K562 (cell line): ENCODE measurements at regions not wholly inside any gene's neighbourhood (a gene's known extent, or its start where the extent isn't known, plus 50 kb on each side); places are given as distances from the start of the nearest gene placed in this dataset.

Experiments
- ATF3 ChIP-seq, 2 experiments: fragments of 450-650 bp in 1 of 2; sonication (generic) in 1 of 2; formaldehyde crosslinking in 1 of 2; IDR thresholded peaks in 1 of 2; conservative IDR thresholded peaks in 1 of 2; 2 replicates each; pipeline versions ENCODE4 v1.6.1 to v1.8.1; 2016 to 2023; ENCODE audit warnings: mild to moderate bottlenecking in 2 of 2, moderate library complexity in 2 of 2, inconsistent platforms in 1 of 2, missing genetic modification reagents in 1 of 2
- ATF4 ChIP-seq: fragments of 450-650 bp; formaldehyde crosslinking; IDR thresholded peaks from 2 replicates; pipeline ENCODE4 v1.4.0; 2022; ENCODE audit warnings: mild to moderate bottlenecking, moderate library complexity
- BCOR ChIP-seq: fragments of 450-650 bp; IDR thresholded peaks from 2 replicates; pipeline ENCODE4 v1.6.1; 2016
- CBFA2T3 ChIP-seq: fragments of 450-650 bp; IDR thresholded peaks from 2 replicates; pipeline ENCODE4 v1.6.1; 2017
- CHAMP1 ChIP-seq: fragments of 450-650 bp; IDR thresholded peaks from 2 replicates; pipeline ENCODE4 v1.6.1; 2016; ENCODE audit warnings: mild to moderate bottlenecking
- ELF4 ChIP-seq: fragments of 450-650 bp; formaldehyde crosslinking; IDR thresholded peaks from 2 replicates; pipeline ENCODE4 v1.4.0; 2022; ENCODE audit warnings: missing genetic modification characterization
- FOXA3 ChIP-seq, 2 experiments: fragments of 450-650 bp in 1 of 2; sonication (generic) in 1 of 2; formaldehyde crosslinking; IDR thresholded peaks in 1 of 2; conservative IDR thresholded peaks in 1 of 2; 2 replicates each; pipeline versions ENCODE4 v1.4.0 to v1.8.0; 2020 to 2022; ENCODE audit warnings: mild to moderate bottlenecking in 2 of 2, missing genetic modification reagents in 1 of 2
- HBP1 ChIP-seq: fragments of 450-650 bp; formaldehyde crosslinking; IDR thresholded peaks from 2 replicates; pipeline ENCODE4 v1.4.0; 2022; ENCODE audit warnings: missing genetic modification characterization
- HMGN3 ChIP-seq: IDR thresholded peaks from 2 replicates; pipeline ENCODE4 v1.6.1; 2011; ENCODE audit warnings: borderline replicate concordance, low read depth, mild to moderate bottlenecking, mixed read lengths, low read length; ENCODE audit not compliant: insufficient read length; ENCODE audit errors: extremely low read depth
- HNRNPLL ChIP-seq: fragments of 200-400 bp; formaldehyde crosslinking; IDR thresholded peaks from 2 replicates; pipeline ENCODE4 v1.6.1; 2017; ENCODE audit warnings: low read length, low read depth, mild to moderate bottlenecking; ENCODE audit not compliant: poor library complexity, severe bottlenecking
- LARP7 ChIP-seq: fragments of 450-650 bp; IDR thresholded peaks from 2 replicates; pipeline ENCODE4 v1.6.1; 2016
- MLLT1 ChIP-seq, 2 experiments: fragments of 450-650 bp; IDR thresholded peaks; 2 replicates each; pipeline ENCODE4 v1.6.1; 2016
- NBN ChIP-seq: fragments of 450-650 bp; IDR thresholded peaks from 2 replicates; pipeline ENCODE4 v1.6.1; 2016; ENCODE audit warnings: low read depth, mild to moderate bottlenecking
- NCOR1 ChIP-seq: fragments of 450-650 bp; IDR thresholded peaks from 2 replicates; pipeline ENCODE4 v1.6.1; 2016; ENCODE audit warnings: mild to moderate bottlenecking, moderate library complexity
- PTTG1 ChIP-seq: fragments of 450-650 bp; IDR thresholded peaks from 2 replicates; pipeline ENCODE4 v1.6.1; 2016; ENCODE audit warnings: low read depth, mild to moderate bottlenecking, missing genetic modification characterization, missing compliant biosample characterization
- SNIP1 ChIP-seq: fragments of 450-650 bp; IDR thresholded peaks from 2 replicates; pipeline ENCODE4 v1.7.1; 2017; ENCODE audit warnings: low read depth, mild to moderate bottlenecking
- USF1 ChIP-seq: sonication (generic); formaldehyde crosslinking; IDR thresholded peaks from 2 replicates; pipeline ENCODE4 v1.9.0; 2022; ENCODE audit warnings: mild to moderate bottlenecking, missing genetic modification reagents
- ZFPM2 ChIP-seq: fragments of 250-450 bp; sonication (Bioruptor Pico); IDR thresholded peaks from 2 replicates; pipeline ENCODE4 v1.5.1; 2022; ENCODE audit warnings: mild to moderate bottlenecking
- ZNF274 ChIP-seq: IDR thresholded peaks from 2 replicates; pipeline ENCODE4 v1.6.1; 2011; ENCODE audit warnings: low read depth, mild to moderate bottlenecking, low read length, moderate library complexity, borderline replicate concordance
- ZNF79 ChIP-seq: fragments of 250-450 bp; sonication (Bioruptor Pico); IDR thresholded peaks from 2 replicates; pipeline ENCODE4 v1.4.0; 2020; ENCODE audit warnings: low read depth, mild to moderate bottlenecking, moderate library complexity

- TF ChIP-seq CHAMP1 (no peak), ATF4 (CRISPR knock-in tag) (no peak), LARP7 (peak; percentile 54; the same call in 1 of the 2 replicates), FOXA3 (CRISPR knock-in tag; conservative IDR thresholded peaks at IDR 0.05 in 1 of 2, IDR thresholded peaks at IDR 0.05 in 1 of 2) (0 out of 4 replicates have a peak, but pooled peaks of 1 of the 2 experiments have one; percentile 23), USF1 (CRISPR knock-in tag) (0 out of 2 replicates have a peak, but pooled peaks have one; percentile 12), ELF4 (0 out of 2 replicates have a peak, but pooled peaks have one; percentile 47), HMGN3 (no peak), CBFA2T3 (0 out of 2 replicates have a peak, but pooled peaks have one; percentile 14), PTTG1 (no peak), ATF3 (IDR thresholded peaks at IDR 0.05) (0 out of 2 replicates have a peak, but pooled peaks have one; percentile 13), ATF3 (CRISPR knock-in tag; conservative IDR thresholded peaks at IDR 0.05) (no peak), ZNF274 (no peak), SNIP1 (no peak), NBN (no peak), NCOR1 (no peak), BCOR (0 out of 2 replicates have a peak, but pooled peaks have one; percentile 14), HBP1 (CRISPR knock-in tag) (peak; percentile 46; the same call in 1 of the 2 replicates), HNRNPLL (no peak), ZNF79 (CRISPR knock-in tag) (no peak), MLLT1 (IDR thresholded peaks at IDR 0.05) (peak in 1 of 2 experiments; percentile 54; a peak in 1 of 4 replicates), ZFPM2 (CRISPR knock-in tag) (no peak)
Measured at GRCh38 chr7:155918720-155919390, 106.6 kb upstream of the SHH start (continued).
